ENCODE measurements at regions not wholly inside any gene's neighbourhood (a gene's known extent, or its start where the extent isn't known, plus 50 kb on each side); places are given as distances from the start of the nearest gene placed in this dataset.

DNA sequence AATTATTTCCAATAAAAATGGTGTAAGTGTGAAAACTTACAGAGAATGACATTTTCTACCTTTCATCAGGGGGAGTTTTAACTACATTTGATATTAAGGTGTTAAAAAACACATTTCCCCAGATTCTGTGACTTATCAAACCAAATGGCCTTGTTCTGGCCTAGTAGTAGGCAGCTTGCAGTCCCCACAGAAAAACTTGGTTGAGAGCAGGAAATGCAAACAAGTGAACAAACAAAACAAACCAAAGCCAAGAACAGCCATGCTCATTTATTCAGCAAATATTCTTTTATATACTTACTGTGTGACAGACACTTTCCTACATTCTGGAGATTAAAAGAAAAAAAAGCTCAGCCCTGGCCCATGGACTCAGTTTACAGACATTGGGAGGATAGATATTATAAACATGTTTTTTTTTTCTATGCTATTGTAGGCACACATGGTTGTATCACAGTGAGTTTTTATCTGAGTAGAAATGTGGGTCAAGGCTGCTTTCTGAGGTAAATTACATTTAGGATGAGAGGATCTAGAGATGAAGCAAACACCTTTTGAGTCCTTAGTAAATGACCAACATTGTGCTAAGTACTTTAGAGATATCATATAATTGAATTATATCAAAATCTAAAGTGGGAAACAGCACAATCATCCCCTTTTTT lies 449.2 kb upstream of the AADAT start:
- Mint-ChIP-seq H3K4me3 (ENCODE audit: unreplicated experiment) (no peak overlapping the region), H3K27ac (ENCODE audit: unreplicated experiment) (no peak overlapping the region), H3K9me3 (ENCODE audit: unreplicated experiment) (peaks cover 1% of the 10 kb centered on the region), H3K36me3 (ENCODE audit: unreplicated experiment) (no peaks in the 10 kb centered on the region), H3K4me1 (ENCODE audit: low read depth, unreplicated experiment) (no peaks in the 10 kb centered on the region), H3K27me3 (ENCODE audit: unreplicated experiment) (no peaks in the 10 kb centered on the region)
- TF ChIP-seq, protein P1, sequence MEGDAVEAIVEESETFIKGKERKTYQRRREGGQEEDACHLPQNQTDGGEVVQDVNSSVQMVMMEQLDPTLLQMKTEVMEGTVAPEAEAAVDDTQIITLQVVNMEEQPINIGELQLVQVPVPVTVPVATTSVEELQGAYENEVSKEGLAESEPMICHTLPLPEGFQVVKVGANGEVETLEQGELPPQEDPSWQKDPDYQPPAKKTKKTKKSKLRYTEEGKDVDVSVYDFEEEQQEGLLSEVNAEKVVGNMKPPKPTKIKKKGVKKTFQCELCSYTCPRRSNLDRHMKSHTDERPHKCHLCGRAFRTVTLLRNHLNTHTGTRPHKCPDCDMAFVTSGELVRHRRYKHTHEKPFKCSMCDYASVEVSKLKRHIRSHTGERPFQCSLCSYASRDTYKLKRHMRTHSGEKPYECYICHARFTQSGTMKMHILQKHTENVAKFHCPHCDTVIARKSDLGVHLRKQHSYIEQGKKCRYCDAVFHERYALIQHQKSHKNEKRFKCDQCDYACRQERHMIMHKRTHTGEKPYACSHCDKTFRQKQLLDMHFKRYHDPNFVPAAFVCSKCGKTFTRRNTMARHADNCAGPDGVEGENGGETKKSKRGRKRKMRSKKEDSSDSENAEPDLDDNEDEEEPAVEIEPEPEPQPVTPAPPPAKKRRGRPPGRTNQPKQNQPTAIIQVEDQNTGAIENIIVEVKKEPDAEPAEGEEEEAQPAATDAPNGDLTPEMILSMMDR (IDR thresholded peaks at IDR 0.05; ENCODE audit: partially characterized antibody, unreplicated experiment) = no peak
- DNase-seq = no peak

DNA sequence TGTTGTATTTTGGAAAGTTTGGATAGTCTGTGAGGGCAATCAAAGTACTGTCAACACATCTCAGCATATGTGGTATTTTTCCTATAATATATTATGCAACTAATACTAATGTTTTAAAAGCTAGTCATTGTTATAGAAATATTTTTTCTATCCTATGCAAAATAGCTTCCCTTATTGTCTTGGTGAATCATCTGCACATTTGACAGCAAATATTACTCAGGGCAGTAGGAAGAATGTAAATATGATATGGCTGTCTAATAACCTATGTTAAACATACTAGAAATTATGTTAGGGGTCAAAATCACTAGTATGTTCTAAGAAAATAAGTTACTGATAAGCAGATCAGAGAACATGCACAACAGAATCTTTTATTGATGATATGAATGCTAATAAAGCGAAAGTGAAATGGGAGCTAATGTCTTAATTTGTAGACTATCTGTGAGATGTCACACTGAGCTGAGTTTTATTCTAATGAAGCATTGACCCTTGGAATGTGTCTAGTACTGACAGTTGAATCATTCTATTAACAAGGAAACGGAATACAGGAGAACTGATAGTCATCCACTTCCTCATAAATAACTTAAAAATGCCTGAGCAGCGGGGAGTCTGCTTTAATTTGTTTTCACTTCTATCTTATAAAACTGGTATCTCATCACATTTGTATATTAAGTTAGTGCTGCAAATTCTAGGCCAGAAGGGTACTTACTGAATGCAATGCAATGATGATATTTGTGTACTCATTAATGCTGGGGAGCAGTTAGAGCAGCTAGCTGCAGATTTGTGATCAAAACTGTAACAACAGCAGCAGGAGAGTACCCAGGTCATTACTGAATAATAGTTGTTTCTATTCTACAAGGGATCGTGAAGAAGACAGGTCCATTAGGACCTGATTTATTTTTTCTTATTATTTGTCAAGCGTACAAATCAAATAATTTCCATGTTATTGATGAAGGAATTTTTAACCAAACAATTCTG lies 440.3 kb upstream of the AADAT start:
- H3K27ac Mint-ChIP-seq (ENCODE audit: unreplicated experiment) = no peak overlapping the region
- no peaks in the 10 kb centered on the region for H3K36me3 Mint-ChIP-seq (ENCODE audit: unreplicated experiment)
- H3K27me3 Mint-ChIP-seq (ENCODE audit: unreplicated experiment) = no peaks in the 10 kb centered on the region
- TF ChIP-seq, protein P1 (IDR thresholded peaks at IDR 0.05; ENCODE audit: partially characterized antibody, unreplicated experiment) = no peak
- no peak overlapping the region for H3K4me3 Mint-ChIP-seq (ENCODE audit: unreplicated experiment)
- no peak for DNase-seq
- no peaks in the 10 kb centered on the region for H3K9me3 Mint-ChIP-seq (ENCODE audit: unreplicated experiment)
- H3K4me1 Mint-ChIP-seq (ENCODE audit: low read depth, unreplicated experiment) = no peaks in the 10 kb centered on the region

- TF ChIP-seq, protein P1 (IDR thresholded peaks at IDR 0.05; ENCODE audit: partially characterized antibody, unreplicated experiment) = no peak
- Mint-ChIP-seq H3K36me3 (ENCODE audit: unreplicated experiment) (no peaks in the 10 kb centered on the region), H3K4me3 (ENCODE audit: unreplicated experiment) (no peak overlapping the region), H3K4me1 (ENCODE audit: low read depth, unreplicated experiment) (no peaks in the 10 kb centered on the region), H3K27me3 (ENCODE audit: unreplicated experiment) (no peaks in the 10 kb centered on the region), H3K27ac (ENCODE audit: unreplicated experiment) (no peak overlapping the region), H3K9me3 (ENCODE audit: unreplicated experiment) (no peaks in the 10 kb centered on the region)
- no peak for DNase-seq
These were observed 436.7 kb upstream of the AADAT start for GRCh38 chr4:170526471-170526870.

DNA sequence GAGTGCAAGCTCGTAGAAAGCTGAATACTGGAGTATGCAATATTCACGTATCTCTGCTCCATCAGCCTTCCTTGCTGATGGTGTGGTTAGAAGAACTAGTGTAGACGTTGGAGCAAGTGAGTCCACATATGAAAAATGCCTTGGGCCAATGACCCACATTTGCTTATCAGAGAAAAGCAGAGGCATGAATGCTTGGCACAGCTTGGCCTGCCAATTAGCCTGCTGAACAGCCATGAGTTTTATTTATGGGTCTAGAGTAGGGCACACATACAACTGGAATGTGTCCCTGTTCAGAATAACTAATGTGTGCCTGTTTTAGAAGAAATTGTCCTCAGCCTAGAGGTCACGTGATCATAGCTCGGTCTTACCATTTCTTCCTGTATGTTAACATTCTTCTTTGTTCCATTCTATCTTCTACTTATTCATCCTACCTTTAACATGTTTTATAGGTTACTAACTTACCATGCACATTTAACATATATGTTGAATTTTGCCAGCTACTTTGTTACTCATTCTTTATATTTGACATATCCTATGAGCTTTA lies 432.7 kb upstream of the AADAT start:
- H3K4me3 Mint-ChIP-seq (ENCODE audit: unreplicated experiment) = no peak overlapping the region
- no peaks in the 10 kb centered on the region for H3K27me3 Mint-ChIP-seq (ENCODE audit: unreplicated experiment)
- no peaks in the 10 kb centered on the region for H3K4me1 Mint-ChIP-seq (ENCODE audit: low read depth, unreplicated experiment)
- H3K36me3 Mint-ChIP-seq (ENCODE audit: unreplicated experiment) = no peaks in the 10 kb centered on the region
- no peak for DNase-seq
- H3K27ac Mint-ChIP-seq (ENCODE audit: unreplicated experiment) = no peak overlapping the region
- TF ChIP-seq, protein P1 (IDR thresholded peaks at IDR 0.05; ENCODE audit: partially characterized antibody, unreplicated experiment) = no peak
- no peaks in the 10 kb centered on the region for H3K9me3 Mint-ChIP-seq (ENCODE audit: unreplicated experiment)
